Right lobe of liver (tissue), 6 donors: ENCODE measurements at regions not wholly inside any gene's neighbourhood (a gene's known extent, or its start where the extent isn't known, plus 50 kb on each side); places are given as distances from the start of the nearest gene placed in this dataset.
"Not testable (repeated sequence)": the region's sequence is repeated elsewhere in the genome, so short reads cannot be mapped to it uniquely, and the experiment has no call there.

Experiments used
- ATAC-seq, 4 donors: fragments of 200-7000 bp; cut with Tn5 transposase; one replicate each; pipeline ENCODE4 v1.9.1; 2020; ENCODE audit warnings: mild to moderate bottlenecking in 4 of 4, moderate library complexity in 4 of 4
- DNase-seq, 3 donors: peaks; one replicate each; pipeline ENCODE4 v3.0.0-alpha.2; 2020
- H3K27ac ChIP-seq, 3 donors: fragments of 200-600 bp; one replicate each; pipeline ENCODE4 v1.8.0; 2022
- H3K27me3 ChIP-seq, 2 donors: fragments of 200-600 bp; one replicate each; pipeline ENCODE4 v1.8.0; 2022
- H3K36me3 ChIP-seq, 4 donors: fragments of 200-600 bp; sonication (generic) in 1 of 4; one replicate each; pipeline versions ENCODE4 v1.5.1 to v1.8.0; 2017 to 2022; ENCODE audit warnings: control low read depth in 1 of 4
- H3K4me1 ChIP-seq, 4 donors: fragments of 200-600 bp; sonication (generic) in 1 of 4; one replicate each; pipeline versions ENCODE4 v1.5.1 to v1.8.0; 2017 to 2022; ENCODE audit warnings: control low read depth in 1 of 4
- H3K4me3 ChIP-seq, 3 donors: fragments of 200-600 bp; one replicate each; pipeline ENCODE4 v1.8.0; 2022
- H3K9me3 ChIP-seq, 4 donors: fragments of 200-600 bp; sonication (generic) in 1 of 4; one replicate each; pipeline versions ENCODE4 v1.5.1 to v1.8.0; 2017 to 2022; ENCODE audit warnings: control low read depth in 1 of 4
- POLR2A ChIP-seq: fragments of 450-650 bp; IDR thresholded peaks from one replicate; pipeline ENCODE4 v1.6.1; 2017; ENCODE audit warnings: antibody characterized with exemption, mild to moderate bottlenecking
- WGBS: methylation state at CpG from one replicate; pipeline ENCODE4 v1.1.6; 2018; ENCODE audit warnings: low coverage, low lambda C conversion rate; ENCODE audit not compliant: insufficient coverage; ENCODE audit errors: missing lambda C conversion rate; 5-methylcytosine and 5-hydroxymethylcytosine counted together
- intact Hi-C, 2 donors: fragments of 100-400 bp; cut with DNase I; formaldehyde crosslinking; loops; one replicate each; pipeline versions ENCODE4 v1.11.2 to v1.14.1; 2022
- TF ChIP-seq, protein P1 (sequence below), 4 donors: fragments of 200-600 bp in 3 of 4; fragments of 450-650 bp in 1 of 4; IDR thresholded peaks; one replicate each; pipeline versions ENCODE4 v1.5.1 to v1.8.0; 2016 to 2022; ENCODE audit warnings: antibody characterized with exemption in 4 of 4, mild to moderate bottlenecking in 2 of 4
- donor health status: DM: no; HTN: yes; CAD: no.
- donor health status: DM: no; HTN: no; CAD: no.
- donor health status: DM: no; HTN: no; CAD: no.
- donor health status: DM: no; HTN: yes; CAD: no.
- donor health status: DM: no; HTN: yes; CAD: no.

DNA sequence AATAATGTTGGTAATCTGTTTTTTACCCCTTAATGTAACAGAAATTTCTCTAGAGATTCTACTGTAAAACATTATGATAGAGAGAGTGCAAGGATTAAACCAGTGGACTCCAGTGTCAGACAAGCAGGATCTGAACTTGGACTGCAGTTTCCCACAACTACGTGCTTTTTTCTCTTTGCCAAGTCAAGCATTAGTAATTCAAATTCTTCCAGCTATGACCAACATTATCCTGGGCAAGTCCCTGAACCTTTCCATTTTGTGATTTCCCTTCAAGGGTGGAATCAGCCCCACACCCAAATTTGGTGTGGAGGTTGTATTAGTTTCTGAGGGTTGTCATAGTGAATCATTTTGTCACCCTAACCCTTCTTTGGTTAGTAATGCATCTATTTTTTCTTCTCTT lies 482.0 kb downstream of the ZNF516 start:
- WGBS, result 54% methylated on average over 1 of the region's 1 CpG

DNA sequence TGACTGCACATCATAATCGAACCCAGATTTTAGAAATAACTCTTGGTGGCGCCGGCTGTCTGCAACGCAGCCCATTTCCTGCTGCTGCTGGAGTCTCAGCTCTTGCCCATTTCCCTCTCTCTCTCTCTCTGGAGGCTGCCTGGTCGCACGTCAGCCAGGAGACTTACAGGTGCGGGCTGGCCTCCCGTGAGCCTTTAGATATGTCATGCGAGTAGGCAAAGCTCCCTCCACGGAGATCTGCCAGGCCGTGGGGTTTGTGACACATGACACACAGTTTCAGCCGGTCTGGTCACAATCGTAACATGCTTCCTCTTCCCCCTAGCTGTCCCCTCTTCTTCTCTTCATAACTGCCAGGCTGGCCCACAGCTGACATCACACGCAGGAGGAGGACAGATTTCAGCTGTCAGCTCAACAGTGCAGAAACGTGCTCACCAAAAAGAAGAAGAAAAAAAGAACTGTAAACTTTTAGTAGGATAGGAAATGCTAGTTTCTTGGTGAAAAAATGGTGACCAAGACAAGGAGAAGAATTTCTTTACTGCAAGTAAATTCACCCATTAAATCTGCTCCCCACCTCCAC lies 489.3 kb downstream of the ZNF516 start:
- Histone ChIP-seq H3K36me3 (no peaks in the 10 kb centered on the region), H3K27me3 (no peaks in the 10 kb centered on the region), H3K9me3 (no peaks in the 10 kb centered on the region), H3K4me3 (no peak overlapping the region), H3K27ac (no peak overlapping the region), H3K4me1 (no peaks in the 10 kb centered on the region)
- TF ChIP-seq POLR2A, result no peak
- TF ChIP-seq, protein P1, sequence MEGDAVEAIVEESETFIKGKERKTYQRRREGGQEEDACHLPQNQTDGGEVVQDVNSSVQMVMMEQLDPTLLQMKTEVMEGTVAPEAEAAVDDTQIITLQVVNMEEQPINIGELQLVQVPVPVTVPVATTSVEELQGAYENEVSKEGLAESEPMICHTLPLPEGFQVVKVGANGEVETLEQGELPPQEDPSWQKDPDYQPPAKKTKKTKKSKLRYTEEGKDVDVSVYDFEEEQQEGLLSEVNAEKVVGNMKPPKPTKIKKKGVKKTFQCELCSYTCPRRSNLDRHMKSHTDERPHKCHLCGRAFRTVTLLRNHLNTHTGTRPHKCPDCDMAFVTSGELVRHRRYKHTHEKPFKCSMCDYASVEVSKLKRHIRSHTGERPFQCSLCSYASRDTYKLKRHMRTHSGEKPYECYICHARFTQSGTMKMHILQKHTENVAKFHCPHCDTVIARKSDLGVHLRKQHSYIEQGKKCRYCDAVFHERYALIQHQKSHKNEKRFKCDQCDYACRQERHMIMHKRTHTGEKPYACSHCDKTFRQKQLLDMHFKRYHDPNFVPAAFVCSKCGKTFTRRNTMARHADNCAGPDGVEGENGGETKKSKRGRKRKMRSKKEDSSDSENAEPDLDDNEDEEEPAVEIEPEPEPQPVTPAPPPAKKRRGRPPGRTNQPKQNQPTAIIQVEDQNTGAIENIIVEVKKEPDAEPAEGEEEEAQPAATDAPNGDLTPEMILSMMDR (IDR thresholded peaks at IDR 0.05), result no peak
- ATAC-seq (no peak), DNase-seq (no peak)
- intact Hi-C loops, result no loop called here
- WGBS, result 41% methylated on average over 14 of the region's 15 CpGs

More for the DNA sequence above, 482.0 kb downstream of the ZNF516 start:
- ATAC-seq, result no peak
- H3K4me1 ChIP-seq, result no peaks in the 10 kb centered on the region
- no peak overlapping the region for H3K4me3 ChIP-seq
- no peak overlapping the region for H3K27ac ChIP-seq
- H3K36me3 ChIP-seq, result no peaks in the 10 kb centered on the region
- intact Hi-C loops, result no loop called here
- no peak for DNase-seq
- no peaks in the 10 kb centered on the region for H3K27me3 ChIP-seq
- no peaks in the 10 kb centered on the region for H3K9me3 ChIP-seq
- TF ChIP-seq, protein P1 (IDR thresholded peaks at IDR 0.05), result no peak
- TF ChIP-seq POLR2A, result no peak

DNA sequence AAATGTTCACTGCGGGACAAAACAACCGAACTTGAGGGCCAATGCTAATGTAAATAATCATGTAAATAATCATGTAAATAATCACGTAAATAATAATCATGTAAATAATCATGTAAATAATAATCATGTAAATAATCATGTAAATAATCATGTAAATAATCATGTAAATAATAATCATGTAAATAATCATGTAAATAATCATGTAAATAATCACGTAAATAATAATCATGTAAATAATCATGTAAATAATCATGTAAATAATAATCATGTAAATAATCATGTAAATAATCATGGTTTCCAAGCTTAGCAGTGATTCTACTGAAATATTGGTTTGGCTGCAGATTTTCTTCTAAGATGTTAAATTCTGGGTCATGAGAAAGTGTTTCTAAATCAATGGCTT lies 507.1 kb downstream of the ZNF516 start:
- intact Hi-C loops, H3K27ac ChIP-seq, H3K4me1 ChIP-seq, H3K4me3 ChIP-seq, ATAC-seq, H3K36me3 ChIP-seq, H3K27me3 ChIP-seq, H3K9me3 ChIP-seq, DNase-seq: not testable (repeated sequence)
- 32% methylated on average over 4 of the region's 4 CpGs for WGBS

DNA sequence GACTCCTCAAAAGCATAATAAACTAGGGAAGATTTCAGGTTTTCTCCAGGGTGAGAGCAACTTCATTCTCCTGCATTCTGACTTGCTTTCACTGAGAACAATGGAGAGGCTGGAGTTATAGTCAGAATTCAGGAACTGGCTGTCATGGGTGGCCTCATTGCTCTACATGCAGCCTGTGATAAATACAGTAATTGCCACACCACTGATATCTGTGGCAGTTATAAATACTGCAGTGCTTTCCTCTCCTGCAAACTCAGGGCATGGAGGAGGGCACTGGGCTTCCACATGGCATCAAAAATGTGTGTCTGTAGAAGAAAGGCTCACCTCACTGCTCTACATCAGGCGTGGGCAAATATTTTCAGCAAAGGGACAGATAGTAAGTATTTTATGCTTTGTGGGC lies 510.2 kb downstream of the ZNF516 start:
- TF ChIP-seq, protein P1 (IDR thresholded peaks at IDR 0.05), result no peak
- no peak for TF ChIP-seq POLR2A
- Histone ChIP-seq H3K27me3 (no peaks in the 10 kb centered on the region), H3K9me3 (no peaks in the 10 kb centered on the region), H3K4me1 (no peaks in the 10 kb centered on the region), H3K4me3 (no peak overlapping the region), H3K36me3 (no peaks in the 10 kb centered on the region), H3K27ac (no peak overlapping the region)
- no peak for ATAC-seq
- no peak for DNase-seq
- 88% methylated on average over 1 of the region's 1 CpG for WGBS
- intact Hi-C loops, result no loop called here

DNA sequence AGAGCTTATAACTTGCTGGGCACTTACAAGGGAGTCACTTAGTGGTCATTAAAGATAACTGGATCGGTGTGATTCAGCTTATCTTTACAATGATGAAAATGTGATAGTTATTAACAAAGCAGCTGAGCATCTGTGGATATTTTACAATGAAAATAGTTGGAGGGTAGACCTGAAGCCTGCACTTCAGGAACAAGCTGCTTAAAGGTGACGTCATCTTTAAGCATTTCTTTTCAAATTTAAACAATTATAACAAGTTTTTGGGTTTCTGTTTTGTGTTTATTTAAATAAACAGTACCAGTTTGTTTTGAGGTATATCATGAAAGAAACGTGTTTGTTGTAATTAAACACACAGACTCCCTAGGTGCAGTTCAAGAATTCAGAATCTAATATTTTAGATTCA lies 513.9 kb downstream of the ZNF516 start:
- 36% methylated on average over 3 of the region's 3 CpGs for WGBS

More for the DNA sequence above, 513.9 kb downstream of the ZNF516 start:
- TF ChIP-seq POLR2A, result no peak
- TF ChIP-seq, protein P1 (IDR thresholded peaks at IDR 0.05), result no peak
- intact Hi-C loops, result no loop called here
- Histone ChIP-seq H3K27me3 (no peaks in the 10 kb centered on the region), H3K9me3 (no peaks in the 10 kb centered on the region), H3K4me3 (no peak overlapping the region), H3K27ac (no peak overlapping the region), H3K36me3 (no peaks in the 10 kb centered on the region), H3K4me1 (no peaks in the 10 kb centered on the region)
- ATAC-seq (no peak), DNase-seq (no peak)
